WTC11 (cell line): ENCODE measurements at regions not wholly inside any gene's neighbourhood (a gene's known extent, or its start where the extent isn't known, plus 50 kb on each side); places are given as distances from the start of the nearest gene placed in this dataset.

Source experiments
- CREB1 ChIP-seq: sonication (generic); formaldehyde crosslinking; IDR thresholded peaks from 2 replicates; pipeline ENCODE4 v1.8.0; 2023; ENCODE audit warnings: mild to moderate bottlenecking, missing genetic modification reagents
- NR3C1 ChIP-seq: sonication (generic); formaldehyde crosslinking; conservative IDR thresholded peaks from 2 replicates; pipeline ENCODE4 v1.8.1; 2023; ENCODE audit warnings: low read depth, mild to moderate bottlenecking, missing genetic modification reagents
- RELA ChIP-seq: sonication (generic); formaldehyde crosslinking; IDR thresholded peaks from 2 replicates; pipeline ENCODE4 v1.8.1; 2022; ENCODE audit warnings: missing genetic modification reagents, mild to moderate bottlenecking, borderline replicate concordance
- SMAD3 ChIP-seq: sonication (generic); formaldehyde crosslinking; IDR thresholded peaks from 2 replicates; pipeline ENCODE4 v1.8.0; 2022; ENCODE audit warnings: missing genetic modification reagents, mild to moderate bottlenecking, borderline replicate concordance
- TCF7 ChIP-seq: sonication (generic); formaldehyde crosslinking; IDR thresholded peaks from 2 replicates; pipeline ENCODE4 v1.8.0; 2022; ENCODE audit warnings: mild to moderate bottlenecking, low read depth, missing genetic modification reagents, moderate library complexity
- TEAD1 ChIP-seq: sonication (generic); formaldehyde crosslinking; IDR thresholded peaks from 2 replicates; pipeline ENCODE4 v1.8.0; 2022; ENCODE audit warnings: mild to moderate bottlenecking, missing genetic modification reagents
- ZNF138 ChIP-seq: sonication (generic); formaldehyde crosslinking; conservative IDR thresholded peaks from 2 replicates; pipeline ENCODE4 v1.8.1; 2022; ENCODE audit warnings: mild to moderate bottlenecking, moderate library complexity, missing genetic modification reagents
- TF ChIP-seq, protein P1 (sequence below): fragments of 200-600 bp; IDR thresholded peaks from 2 replicates; pipeline ENCODE4 v1.8.0; 2022; ENCODE audit warnings: antibody characterized with exemption
- TF ChIP-seq, protein P2 (sequence below): sonication (generic); formaldehyde crosslinking; IDR thresholded peaks from 2 replicates; pipeline ENCODE4 v1.8.0; 2022; ENCODE audit warnings: mild to moderate bottlenecking, missing genetic modification reagents
- TF ChIP-seq, protein P3 (sequence below): sonication (generic); formaldehyde crosslinking; IDR thresholded peaks from 2 replicates; pipeline ENCODE4 v1.8.0; 2022; ENCODE audit warnings: mild to moderate bottlenecking, missing genetic modification reagents
- TF ChIP-seq, protein P4 (sequence below): sonication (generic); formaldehyde crosslinking; IDR thresholded peaks from 2 replicates; pipeline ENCODE4 v1.8.1; 2022; ENCODE audit warnings: mild to moderate bottlenecking, missing genetic modification reagents, moderate library complexity, borderline replicate concordance

DNA sequence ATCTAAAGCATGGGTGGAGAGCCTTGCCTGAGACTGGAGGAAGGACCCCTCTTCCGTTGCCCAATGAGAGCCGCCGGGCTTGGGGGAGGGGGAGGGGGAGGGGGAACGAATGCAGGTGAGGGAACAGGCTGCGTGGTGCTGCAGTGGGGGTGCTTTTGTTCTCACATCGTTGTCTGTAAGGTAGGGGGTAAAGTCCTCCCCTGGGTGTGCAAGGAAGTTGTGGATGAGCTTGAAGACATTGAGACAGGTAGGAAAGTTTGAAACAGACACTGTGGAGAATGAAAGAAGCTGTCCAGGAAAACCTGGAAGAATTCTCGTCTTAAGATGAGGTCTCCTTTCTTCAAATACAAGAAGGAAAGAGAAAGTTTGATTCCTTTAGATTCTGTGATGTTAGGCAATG is 94.1 kb upstream of the LIFR start:
- TF ChIP-seq, protein P1, sequence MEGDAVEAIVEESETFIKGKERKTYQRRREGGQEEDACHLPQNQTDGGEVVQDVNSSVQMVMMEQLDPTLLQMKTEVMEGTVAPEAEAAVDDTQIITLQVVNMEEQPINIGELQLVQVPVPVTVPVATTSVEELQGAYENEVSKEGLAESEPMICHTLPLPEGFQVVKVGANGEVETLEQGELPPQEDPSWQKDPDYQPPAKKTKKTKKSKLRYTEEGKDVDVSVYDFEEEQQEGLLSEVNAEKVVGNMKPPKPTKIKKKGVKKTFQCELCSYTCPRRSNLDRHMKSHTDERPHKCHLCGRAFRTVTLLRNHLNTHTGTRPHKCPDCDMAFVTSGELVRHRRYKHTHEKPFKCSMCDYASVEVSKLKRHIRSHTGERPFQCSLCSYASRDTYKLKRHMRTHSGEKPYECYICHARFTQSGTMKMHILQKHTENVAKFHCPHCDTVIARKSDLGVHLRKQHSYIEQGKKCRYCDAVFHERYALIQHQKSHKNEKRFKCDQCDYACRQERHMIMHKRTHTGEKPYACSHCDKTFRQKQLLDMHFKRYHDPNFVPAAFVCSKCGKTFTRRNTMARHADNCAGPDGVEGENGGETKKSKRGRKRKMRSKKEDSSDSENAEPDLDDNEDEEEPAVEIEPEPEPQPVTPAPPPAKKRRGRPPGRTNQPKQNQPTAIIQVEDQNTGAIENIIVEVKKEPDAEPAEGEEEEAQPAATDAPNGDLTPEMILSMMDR, result no peak
- TF ChIP-seq SMAD3 (CRISPR knock-in tag) (no peak), TEAD1 (CRISPR knock-in tag) (no peak), RELA (CRISPR knock-in tag) (no peak), NR3C1 (CRISPR knock-in tag) (no peak), TCF7 (CRISPR knock-in tag) (no peak), CREB1 (no peak), ZNF138 (CRISPR knock-in tag) (no peak)
- TF ChIP-seq, protein P2, sequence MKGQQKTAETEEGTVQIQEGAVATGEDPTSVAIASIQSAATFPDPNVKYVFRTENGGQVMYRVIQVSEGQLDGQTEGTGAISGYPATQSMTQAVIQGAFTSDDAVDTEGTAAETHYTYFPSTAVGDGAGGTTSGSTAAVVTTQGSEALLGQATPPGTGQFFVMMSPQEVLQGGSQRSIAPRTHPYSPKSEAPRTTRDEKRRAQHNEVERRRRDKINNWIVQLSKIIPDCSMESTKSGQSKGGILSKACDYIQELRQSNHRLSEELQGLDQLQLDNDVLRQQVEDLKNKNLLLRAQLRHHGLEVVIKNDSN, result no peak
- TF ChIP-seq, protein P3, sequence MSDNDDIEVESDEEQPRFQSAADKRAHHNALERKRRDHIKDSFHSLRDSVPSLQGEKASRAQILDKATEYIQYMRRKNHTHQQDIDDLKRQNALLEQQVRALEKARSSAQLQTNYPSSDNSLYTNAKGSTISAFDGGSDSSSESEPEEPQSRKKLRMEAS (CRISPR knock-in tag), result no peak
- TF ChIP-seq, protein P4, sequence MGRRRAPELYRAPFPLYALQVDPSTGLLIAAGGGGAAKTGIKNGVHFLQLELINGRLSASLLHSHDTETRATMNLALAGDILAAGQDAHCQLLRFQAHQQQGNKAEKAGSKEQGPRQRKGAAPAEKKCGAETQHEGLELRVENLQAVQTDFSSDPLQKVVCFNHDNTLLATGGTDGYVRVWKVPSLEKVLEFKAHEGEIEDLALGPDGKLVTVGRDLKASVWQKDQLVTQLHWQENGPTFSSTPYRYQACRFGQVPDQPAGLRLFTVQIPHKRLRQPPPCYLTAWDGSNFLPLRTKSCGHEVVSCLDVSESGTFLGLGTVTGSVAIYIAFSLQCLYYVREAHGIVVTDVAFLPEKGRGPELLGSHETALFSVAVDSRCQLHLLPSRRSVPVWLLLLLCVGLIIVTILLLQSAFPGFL, result no peak
